ENCODE measurements at regions not wholly inside any gene's neighbourhood (a gene's known extent, or its start where the extent isn't known, plus 50 kb on each side); places are given as distances from the start of the nearest gene placed in this dataset.

GRCh38 chr19:28534766-28535351 is 678.1 kb downstream of the UQCRFS1 start:
- Histone ChIP-seq H3K9me3 (replicated peaks in 1 of 3) (peaks cover 0 to 14% (median 0%) of the 10 kb centered on the region in 3 donors), H3K36me3 (replicated peaks in 1 of 2) (no peaks in the 10 kb centered on the region), H3K4me3 (no peak overlapping the region), H3K27me3 (no peaks in the 10 kb centered on the region), H3K27ac (no peak overlapping the region), H3K4me1 (replicated peaks in 1 of 2) (no peaks in the 10 kb centered on the region)
- 75 to 78% (median 75%) methylated on average over 3 of the region's 3 CpGs for WGBS, 4 donors
- DNase-seq = no peak
- intact Hi-C loops (cut with DNase I) = no loop called here
- TF ChIP-seq POLR2A (IDR thresholded peaks at IDR 0.05) = no peak
- TF ChIP-seq, protein P1, sequence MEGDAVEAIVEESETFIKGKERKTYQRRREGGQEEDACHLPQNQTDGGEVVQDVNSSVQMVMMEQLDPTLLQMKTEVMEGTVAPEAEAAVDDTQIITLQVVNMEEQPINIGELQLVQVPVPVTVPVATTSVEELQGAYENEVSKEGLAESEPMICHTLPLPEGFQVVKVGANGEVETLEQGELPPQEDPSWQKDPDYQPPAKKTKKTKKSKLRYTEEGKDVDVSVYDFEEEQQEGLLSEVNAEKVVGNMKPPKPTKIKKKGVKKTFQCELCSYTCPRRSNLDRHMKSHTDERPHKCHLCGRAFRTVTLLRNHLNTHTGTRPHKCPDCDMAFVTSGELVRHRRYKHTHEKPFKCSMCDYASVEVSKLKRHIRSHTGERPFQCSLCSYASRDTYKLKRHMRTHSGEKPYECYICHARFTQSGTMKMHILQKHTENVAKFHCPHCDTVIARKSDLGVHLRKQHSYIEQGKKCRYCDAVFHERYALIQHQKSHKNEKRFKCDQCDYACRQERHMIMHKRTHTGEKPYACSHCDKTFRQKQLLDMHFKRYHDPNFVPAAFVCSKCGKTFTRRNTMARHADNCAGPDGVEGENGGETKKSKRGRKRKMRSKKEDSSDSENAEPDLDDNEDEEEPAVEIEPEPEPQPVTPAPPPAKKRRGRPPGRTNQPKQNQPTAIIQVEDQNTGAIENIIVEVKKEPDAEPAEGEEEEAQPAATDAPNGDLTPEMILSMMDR (IDR thresholded peaks at IDR 0.05) = no peak

- TF ChIP-seq, protein P1 (IDR thresholded peaks at IDR 0.05) = no peak
- TF ChIP-seq POLR2A (IDR thresholded peaks at IDR 0.05) = no peak
- no peak overlapping the region for H3K27ac ChIP-seq
- H3K9me3 ChIP-seq (replicated peaks in 1 of 3) = peaks cover 0 to 10% (median 0%) of the 10 kb centered on the region in 3 donors
- no peak overlapping the region for H3K4me3 ChIP-seq
- no peak for DNase-seq
- intact Hi-C loops (cut with DNase I) = no loop called here
- 51 to 90% (median 69%) methylated on average over 3 of the region's 3 CpGs for WGBS, 4 donors
- H3K4me1 ChIP-seq (replicated peaks in 1 of 2) = no peaks in the 10 kb centered on the region
- H3K27me3 ChIP-seq = no peaks in the 10 kb centered on the region
- no peaks in the 10 kb centered on the region for H3K36me3 ChIP-seq (replicated peaks in 1 of 2)
These were observed 680.1 kb downstream of the UQCRFS1 start for GRCh38 chr19:28532765-28533341.

DNA sequence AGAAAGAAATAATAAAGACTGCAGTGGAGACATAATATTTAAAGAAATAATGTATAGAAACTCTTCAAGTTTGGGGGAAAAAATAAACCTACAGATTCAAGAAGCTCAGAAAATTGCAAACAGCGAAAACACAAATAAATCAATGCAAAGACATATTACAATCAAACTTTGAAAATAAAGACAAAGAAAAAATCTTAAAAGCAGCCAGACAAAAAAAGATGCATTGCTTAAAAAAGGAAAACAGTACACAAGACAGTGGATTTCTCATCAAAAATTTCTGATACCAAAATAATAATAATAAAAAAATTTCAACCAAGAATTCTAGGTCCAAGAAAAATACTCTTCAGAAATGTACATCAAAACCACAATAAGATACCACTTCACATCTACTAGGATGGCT is 681.0 kb downstream of the UQCRFS1 start:
- Histone ChIP-seq H3K27ac (no peak overlapping the region), H3K27me3 (no peaks in the 10 kb centered on the region), H3K36me3 (replicated peaks in 1 of 2) (no peaks in the 10 kb centered on the region), H3K4me3 (no peak overlapping the region), H3K9me3 (replicated peaks in 1 of 3) (peaks cover 0 to 7% (median 0%) of the 10 kb centered on the region in 3 donors), H3K4me1 (replicated peaks in 1 of 2) (no peaks in the 10 kb centered on the region)
- DNase-seq = no peak
- intact Hi-C loops (cut with DNase I) = no loop called here
- WGBS, 4 donors = 91 to 93% (median 92%) methylated on average over 1 of the region's 1 CpG
- no peak for TF ChIP-seq POLR2A (IDR thresholded peaks at IDR 0.05)
- TF ChIP-seq, protein P1 (IDR thresholded peaks at IDR 0.05) = no peak

DNA sequence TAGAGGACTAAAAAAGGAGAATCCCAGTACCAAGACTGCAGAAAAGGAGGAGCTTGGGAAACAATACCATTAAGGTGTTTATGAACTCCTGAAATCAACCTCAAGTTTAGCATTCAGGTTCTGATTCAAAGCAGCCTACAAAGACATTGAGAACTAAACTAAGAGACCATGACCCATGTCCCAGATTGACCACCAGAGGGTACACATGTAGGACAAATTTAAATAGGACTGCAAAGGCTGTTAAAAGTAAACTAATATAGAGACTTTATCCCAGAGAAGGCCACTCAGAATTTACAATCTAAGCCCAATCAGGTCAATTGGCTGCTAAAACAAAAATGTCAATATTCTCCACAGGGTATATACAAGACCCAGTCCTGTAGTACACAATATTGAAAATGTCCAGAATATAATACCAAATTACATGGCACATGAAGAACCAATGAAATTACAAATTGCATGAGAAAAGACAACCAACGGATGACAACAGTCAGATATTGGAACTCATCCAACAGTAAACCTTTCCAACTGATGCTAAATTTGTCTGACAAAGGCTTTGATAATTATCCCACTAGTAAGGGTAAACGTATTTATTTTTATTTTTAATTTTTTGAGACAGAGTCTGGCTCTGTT is 682.4 kb downstream of the UQCRFS1 start:
- TF ChIP-seq POLR2A (IDR thresholded peaks at IDR 0.05) = no peak
- TF ChIP-seq, protein P1 (IDR thresholded peaks at IDR 0.05) = no peak
- WGBS, 4 donors = 64 to 70% (median 67%) methylated on average over 2 of the region's 2 CpGs

More for the DNA sequence above, 682.4 kb downstream of the UQCRFS1 start:
- Histone ChIP-seq H3K9me3 (replicated peaks in 1 of 3) (peaks cover 0 to 7% (median 0%) of the 10 kb centered on the region in 3 donors), H3K27ac (no peak overlapping the region), H3K4me3 (no peak overlapping the region), H3K36me3 (replicated peaks in 1 of 2) (no peaks in the 10 kb centered on the region), H3K4me1 (replicated peaks in 1 of 2) (no peaks in the 10 kb centered on the region), H3K27me3 (no peaks in the 10 kb centered on the region)
- intact Hi-C loops (cut with DNase I) = no loop called here
- no peak for DNase-seq
